HepG2 (cell line): ENCODE measurements at regions not wholly inside any gene's neighbourhood (a gene's known extent, or its start where the extent isn't known, plus 50 kb on each side); places are given as distances from the start of the nearest gene placed in this dataset.

Source experiments
- ATAC-seq: fragments of 200-7000 bp; cut with Tn5 transposase; 3 replicates; pipeline ENCODE4 v1.9.1; 2020; ENCODE audit warnings: mild to moderate bottlenecking, moderate library complexity
- BruUV-seq: library from RNA; stranded (reverse); fragments of 400-500 nt; replicated peaks from 2 replicates; lab custom pipeline; 2021; lab: Mats Ljungman, UMichigan
- CTCF ChIA-PET: fragments of 300-600 bp; formaldehyde crosslinking; extraction: SDS; loops from one replicate; lab custom pipeline; 2021; ENCODE audit warnings: low total read pairs, inconsistent platforms, low intra/inter-chr PET ratio; lab: Yijun Ruan, JAX
- POLR2A ChIA-PET: fragments of 350-600 bp; sonication (Branson Sonifier 250); formaldehyde crosslinking; loops from one replicate; lab custom pipeline; 2020; ENCODE audit warnings: antibody characterized with exemption, inconsistent platforms; lab: Yijun Ruan, JAX
- DNase-seq: peaks from one replicate; pipeline ENCODE4 v3.0.0-alpha.2; 2015; ENCODE audit warnings: low spot score
- FAIRE-seq: peaks from 3 replicates; lab custom pipeline; 2011; peaks lifted over from hg19 to GRCh38; lab: Jason Lieb, UNC
- H2AFZ ChIP-seq: one replicate; pipeline ENCODE4 v1.6.1; 2011; ENCODE audit warnings: low read length, inconsistent platforms
- H3K27ac ChIP-seq: fragments of 300-600 bp; 3 replicates; pipeline ENCODE4 v1.8.0; 2011; ENCODE audit warnings: mixed run types, mild to moderate bottlenecking, mixed read lengths, low read length, inconsistent platforms; ENCODE audit not compliant: insufficient read depth; ENCODE audit errors: extremely low read length
- H3K27me3 ChIP-seq, 2 experiments: fragments of 200-600 bp in 1 of 2; 2 replicates in 1 of 2; 3 replicates in 1 of 2; pipeline versions ENCODE4 v1.6.0 to v1.8.0; 2011; ENCODE audit warnings: low read length in 2 of 2, mild to moderate bottlenecking in 2 of 2, moderate library complexity in 2 of 2, inconsistent platforms in 1 of 2; ENCODE audit not compliant: insufficient read depth in 2 of 2, control insufficient read depth in 1 of 2
- H3K36me3 ChIP-seq, 2 experiments: fragments of 200-600 bp in 1 of 2; replicated peaks in 1 of 2; 2 replicates in 1 of 2; 3 replicates in 1 of 2; pipeline versions ENCODE4 v1.5.1 to v1.8.0; 2011; ENCODE audit warnings: low read length in 2 of 2, inconsistent platforms in 1 of 2; ENCODE audit not compliant: insufficient read depth in 2 of 2, control insufficient read depth in 1 of 2
- H3K4me1 ChIP-seq: 2 replicates; pipeline ENCODE4 v1.5.1; 2012; ENCODE audit warnings: low read length, inconsistent platforms; ENCODE audit not compliant: insufficient read depth
- H3K4me2 ChIP-seq: 2 replicates; pipeline ENCODE4 v1.6.0; 2011; ENCODE audit warnings: low read depth, low read length, inconsistent platforms
- H3K4me3 ChIP-seq, 3 experiments: fragments of 200-600 bp in 1 of 3; sonication (generic), shearing (Covaris generic) in 1 of 3; replicated peaks in 1 of 3; 2 replicates each; pipeline ENCODE4 v1.5.1; 2011 to 2016; ENCODE audit warnings: low read length in 3 of 3, inconsistent platforms in 2 of 3, low read depth in 2 of 3, mild to moderate bottlenecking in 2 of 3, control low read depth in 1 of 3, mixed read lengths in 1 of 3; ENCODE audit not compliant: insufficient read depth in 1 of 3
- H3K79me2 ChIP-seq: one replicate; pipeline ENCODE4 v1.6.1; 2011; ENCODE audit warnings: low read length, inconsistent platforms; ENCODE audit not compliant: insufficient read depth
- H3K9ac ChIP-seq: 2 replicates; pipeline ENCODE4 v1.6.0; 2011; ENCODE audit warnings: mild to moderate bottlenecking, low read depth, low read length, inconsistent platforms; ENCODE audit not compliant: insufficient read depth
- H3K9me3 ChIP-seq: 2 replicates; pipeline ENCODE4 v1.5.1; 2012; ENCODE audit warnings: mild to moderate bottlenecking, low read length
- H4K20me1 ChIP-seq: 2 replicates; pipeline ENCODE4 v1.6.0; 2011; ENCODE audit warnings: inconsistent platforms, mild to moderate bottlenecking, low read length, moderate library complexity; ENCODE audit not compliant: insufficient read depth
- DBP ChIP-seq: sonication (generic); formaldehyde crosslinking; IDR thresholded peaks from 2 replicates; pipeline ENCODE4 v1.4.0; 2020; ENCODE audit warnings: missing genetic modification reagents; ENCODE audit errors: not compliant biosample characterization
- KDM4B ChIP-seq: sonication (generic); formaldehyde crosslinking; IDR thresholded peaks from 2 replicates; pipeline ENCODE4 v1.4.0; 2020; ENCODE audit warnings: missing genetic modification reagents
- MEF2D ChIP-seq: sonication (generic); formaldehyde crosslinking; IDR thresholded peaks from 2 replicates; pipeline ENCODE4 v1.5.1; 2020; ENCODE audit warnings: mild to moderate bottlenecking, missing genetic modification reagents
- PAXIP1 ChIP-seq: sonication (generic); formaldehyde crosslinking; conservative IDR thresholded peaks from 2 replicates; pipeline ENCODE4 v1.4.0; 2020; ENCODE audit warnings: mild to moderate bottlenecking, missing genetic modification reagents, moderate library complexity
- PTBP1 ChIP-seq: fragments of 200-400 bp; formaldehyde crosslinking; IDR thresholded peaks from 2 replicates; pipeline ENCODE4 v1.6.1; 2018; ENCODE audit warnings: low read length, low read depth; ENCODE audit not compliant: poor library complexity, severe bottlenecking
- RFXAP ChIP-seq: sonication (generic); formaldehyde crosslinking; IDR thresholded peaks from 2 replicates; pipeline ENCODE4 v1.4.0; 2020; ENCODE audit warnings: missing genetic modification reagents, borderline replicate concordance
- RNF2 ChIP-seq: fragments of 450-650 bp; conservative IDR thresholded peaks from 2 replicates; pipeline ENCODE4 v1.6.1; 2016; ENCODE audit warnings: low read depth
- STAT6 ChIP-seq: sonication (generic); formaldehyde crosslinking; IDR thresholded peaks from 2 replicates; pipeline ENCODE4 v1.4.0; 2020; ENCODE audit warnings: missing genetic modification reagents, mild to moderate bottlenecking, borderline replicate concordance
- TCF7 ChIP-seq: sonication (generic); IDR thresholded peaks from 2 replicates; pipeline ENCODE4 v1.6.1; 2016; ENCODE audit warnings: antibody characterized with exemption, low read depth
- TGIF2 ChIP-seq: IDR thresholded peaks from 2 replicates; pipeline ENCODE4 v1.6.1; 2016; ENCODE audit warnings: control low read depth, missing compliant biosample characterization
- TOE1 ChIP-seq: sonication (generic); formaldehyde crosslinking; IDR thresholded peaks from 2 replicates; pipeline ENCODE4 v1.4.0; 2020; ENCODE audit warnings: mild to moderate bottlenecking, missing genetic modification reagents
- ZMAT3 ChIP-seq: sonication (generic); formaldehyde crosslinking; conservative IDR thresholded peaks from 2 replicates; pipeline ENCODE4 v1.7.0; 2021; ENCODE audit warnings: missing genetic modification reagents
- ZNF275 ChIP-seq: sonication (generic); formaldehyde crosslinking; IDR thresholded peaks from 2 replicates; pipeline ENCODE4 v1.8.0; 2022; ENCODE audit warnings: missing genetic modification reagents, mild to moderate bottlenecking, inconsistent platforms, borderline replicate concordance
- ZNF280B ChIP-seq: sonication (generic); formaldehyde crosslinking; IDR thresholded peaks from 2 replicates; pipeline ENCODE4 v1.5.0; 2020; ENCODE audit warnings: missing genetic modification reagents, mild to moderate bottlenecking, borderline replicate concordance
- ZNF564 ChIP-seq: sonication (generic); formaldehyde crosslinking; IDR thresholded peaks from 2 replicates; pipeline ENCODE4 v1.8.1; 2023; ENCODE audit warnings: mild to moderate bottlenecking, missing genetic modification reagents
- ZNF605 ChIP-seq: sonication (generic); formaldehyde crosslinking; IDR thresholded peaks from 2 replicates; pipeline ENCODE4 v1.8.0; 2022; ENCODE audit warnings: mild to moderate bottlenecking, missing genetic modification reagents
- ZNF761 ChIP-seq: sonication (generic); formaldehyde crosslinking; conservative IDR thresholded peaks from 2 replicates; pipeline ENCODE4 v1.4.0; 2020; ENCODE audit warnings: mild to moderate bottlenecking, missing genetic modification reagents
- in situ Hi-C: cut with HindIII; loops from 2 replicates; pipeline ENCODE4 v1.10.0; 2017; ENCODE audit warnings: low pct_unique_long_range_greater_than_20kb; ENCODE audit not compliant: extremely low pct_ligation_motif_present
- intact Hi-C: fragments of 100-400 bp; cut with micrococcal nuclease; formaldehyde crosslinking; loops from one replicate; pipeline ENCODE4 v1.10.0; 2022; ENCODE audit not compliant: unreplicated experiment

GRCh38 chr2:58514252-58514651 lies 273.1 kb upstream of the FANCL start:
- H3K4me1 ChIP-seq, result no peaks in the 10 kb centered on the region
- TF ChIP-seq RFXAP, result no peak
- no peak for TF ChIP-seq TGIF2 (CRISPR knock-in tag)
- no peak for TF ChIP-seq PAXIP1 (CRISPR knock-in tag)
- no peak for TF ChIP-seq KDM4B (CRISPR knock-in tag)
- TF ChIP-seq RNF2, result no peak
- no peak for TF ChIP-seq ZNF564 (CRISPR knock-in tag)
- no peak for TF ChIP-seq ZNF275 (CRISPR knock-in tag)
- TF ChIP-seq TCF7, result no peak
- TF ChIP-seq DBP (CRISPR knock-in tag), result no peak
- no peak for TF ChIP-seq ZNF280B (CRISPR knock-in tag)
- no peak for TF ChIP-seq ZNF761
- no peak for TF ChIP-seq ZNF605 (CRISPR knock-in tag)
- TF ChIP-seq STAT6 (CRISPR knock-in tag), result no peak
- TF ChIP-seq ZMAT3, result no peak
- no peak for TF ChIP-seq TOE1
- TF ChIP-seq PTBP1, result no peak
- TF ChIP-seq MEF2D (CRISPR knock-in tag), result no peak
- no peak overlapping the region for H3K4me2 ChIP-seq
- H3K9ac ChIP-seq, result no peak overlapping the region
- H4K20me1 ChIP-seq, result no peaks in the 10 kb centered on the region
- ATAC-seq (no peak), DNase-seq (no peak), FAIRE-seq (no peak)
- ChIA-PET POLR2A (no interaction called here), CTCF (no interaction called here)
- H3K27ac ChIP-seq, result no peak overlapping the region
- no peaks in the 10 kb centered on the region for H3K79me2 ChIP-seq
- intact Hi-C loops, result no loop called here
- no peak overlapping the region for H2AFZ ChIP-seq
- no TSS peak for BruUV-seq
- H3K27me3 ChIP-seq, result no peaks in the 10 kb centered on the region
- H3K36me3 ChIP-seq, result no peaks in the 10 kb centered on the region
- in situ Hi-C loops, result no loop called here
- no peak overlapping the region for H3K4me3 ChIP-seq
- no peaks in the 10 kb centered on the region for H3K9me3 ChIP-seq
